ENCODE measurements at regions not wholly inside any gene's neighbourhood (a gene's known extent, or its start where the extent isn't known, plus 50 kb on each side); places are given as distances from the start of the nearest gene placed in this dataset.

- WGBS (ENCODE audit: low lambda C conversion rate), result 98% methylated on average over 13 of the region's 13 CpGs
- ATAC-seq (no peak), DNase-seq (ENCODE audit: low spot score) (no peak), FAIRE-seq (no peak)
- intact Hi-C loops (cut with micrococcal nuclease; ENCODE audit: unreplicated experiment) (no loop called here), in situ Hi-C loops (cut with HindIII; ENCODE audit: extremely low pct_ligation_motif_present, low pct_unique_long_range_greater_than_20kb) (loop anchor here (10.0 to 25.0 kb wide), 3 partner anchors 109 to 241 kb away; no protein-coding TSS in a partner anchor)
- ChIA-PET POLR2A (no interaction called here), CTCF (ENCODE audit: low intra/inter-chr PET ratio, low total read pairs) (no interaction called here)
- Histone ChIP-seq H3K4me3 (replicated peaks in 1 of 3; ENCODE audit: insufficient read depth in 1 of 3, low read depth in 2 of 3, low read length in 3 of 3) (no peak overlapping the region), H3K9me3 (ENCODE audit: low read length) (no peaks in the 10 kb centered on the region), H2AFZ (ENCODE audit: low read length) (no peak overlapping the region), H3K4me2 (ENCODE audit: low read depth, low read length) (no peak overlapping the region), H3K27me3 (ENCODE audit: control insufficient read depth in 1 of 2, insufficient read depth in 2 of 2, low read length in 2 of 2) (no peaks in the 10 kb centered on the region), H3K4me1 (ENCODE audit: insufficient read depth, low read length) (peaks cover 16% of the 10 kb centered on the region), H3K36me3 (replicated peaks in 1 of 2; ENCODE audit: control insufficient read depth in 1 of 2, insufficient read depth in 2 of 2, low read length in 2 of 2) (no peaks in the 10 kb centered on the region), H3K79me2 (ENCODE audit: insufficient read depth, low read length) (no peaks in the 10 kb centered on the region), H3K27ac (ENCODE audit: extremely low read length, insufficient read depth, low read length) (no peak overlapping the region), H4K20me1 (ENCODE audit: insufficient read depth, low read length) (no peaks in the 10 kb centered on the region), H3K9ac (ENCODE audit: insufficient read depth, low read depth, low read length) (no peak overlapping the region)
- BruUV-seq (replicated peaks), result no TSS peak
- TF ChIP-seq ZFP36 (IDR thresholded peaks at IDR 0.05; ENCODE audit: borderline replicate concordance, low read depth, low read length, partially characterized antibody), result no peak
- TF ChIP-seq ARID4A (CRISPR knock-in tag; IDR thresholded peaks at IDR 0.05; ENCODE audit: borderline replicate concordance), result no peak
- TF ChIP-seq ZNF383 (CRISPR knock-in tag; IDR thresholded peaks at IDR 0.05; ENCODE audit: borderline replicate concordance), result no peak
- no peak for TF ChIP-seq KIAA2018 (CRISPR knock-in tag; IDR thresholded peaks at IDR 0.05; ENCODE audit: borderline replicate concordance)
- TF ChIP-seq MED1 (CRISPR knock-in tag; IDR thresholded peaks at IDR 0.05), result no peak
- TF ChIP-seq, protein P1, sequence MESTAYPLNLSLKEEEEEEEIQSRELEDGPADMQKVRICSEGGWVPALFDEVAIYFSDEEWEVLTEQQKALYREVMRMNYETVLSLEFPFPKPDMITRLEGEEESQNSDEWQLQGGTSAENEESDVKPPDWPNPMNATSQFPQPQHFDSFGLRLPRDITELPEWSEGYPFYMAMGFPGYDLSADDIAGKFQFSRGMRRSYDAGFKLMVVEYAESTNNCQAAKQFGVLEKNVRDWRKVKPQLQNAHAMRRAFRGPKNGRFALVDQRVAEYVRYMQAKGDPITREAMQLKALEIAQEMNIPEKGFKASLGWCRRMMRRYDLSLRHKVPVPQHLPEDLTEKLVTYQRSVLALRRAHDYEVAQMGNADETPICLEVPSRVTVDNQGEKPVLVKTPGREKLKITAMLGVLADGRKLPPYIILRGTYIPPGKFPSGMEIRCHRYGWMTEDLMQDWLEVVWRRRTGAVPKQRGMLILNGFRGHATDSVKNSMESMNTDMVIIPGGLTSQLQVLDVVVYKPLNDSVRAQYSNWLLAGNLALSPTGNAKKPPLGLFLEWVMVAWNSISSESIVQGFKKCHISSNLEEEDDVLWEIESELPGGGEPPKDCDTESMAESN (CRISPR knock-in tag; conservative IDR thresholded peaks at IDR 0.05), result no peak
- no peak for TF ChIP-seq DNMT3B (CRISPR knock-in tag; conservative IDR thresholded peaks at IDR 0.05)
- TF ChIP-seq, protein P2, sequence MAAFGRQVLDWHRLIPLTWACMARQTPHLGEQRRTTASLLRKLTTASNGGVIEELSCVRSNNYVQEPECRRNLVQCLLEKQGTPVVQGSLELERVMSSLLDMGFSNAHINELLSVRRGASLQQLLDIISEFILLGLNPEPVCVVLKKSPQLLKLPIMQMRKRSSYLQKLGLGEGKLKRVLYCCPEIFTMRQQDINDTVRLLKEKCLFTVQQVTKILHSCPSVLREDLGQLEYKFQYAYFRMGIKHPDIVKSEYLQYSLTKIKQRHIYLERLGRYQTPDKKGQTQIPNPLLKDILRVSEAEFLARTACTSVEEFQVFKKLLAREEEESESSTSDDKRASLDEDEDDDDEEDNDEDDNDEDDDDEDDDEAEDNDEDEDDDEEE (CRISPR knock-in tag; IDR thresholded peaks at IDR 0.05), result no peak
Observed at GRCh38 chr14:43786066-43786762, 720.9 kb downstream of the FSCB start.
